ENCODE measurements at regions not wholly inside any gene's neighbourhood (a gene's known extent, or its start where the extent isn't known, plus 50 kb on each side); places are given as distances from the start of the nearest gene placed in this dataset.

DNA sequence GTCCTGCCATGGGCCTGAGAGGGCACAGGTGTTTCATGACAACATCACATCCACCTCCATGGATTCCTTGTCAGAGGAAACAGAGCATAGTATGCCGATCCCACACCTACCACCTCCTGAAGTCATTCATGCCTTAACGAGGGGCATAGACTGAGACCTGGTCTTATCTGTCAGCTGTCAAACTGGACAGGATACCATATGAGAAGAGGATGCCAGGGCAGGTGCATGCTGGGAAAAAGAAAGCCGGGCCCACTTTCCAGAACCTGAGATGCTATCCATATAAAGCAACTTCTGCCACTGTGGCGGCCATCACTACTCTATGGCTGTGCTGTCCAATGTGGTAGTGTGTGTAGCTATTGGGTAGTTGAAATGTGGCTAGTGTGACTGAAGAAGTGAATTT is 116.0 kb upstream of the SIX2 start:
- H3K4me3 ChIP-seq (ENCODE audit: low read depth, low read length): no peak overlapping the region
- CTCF ChIA-PET: interaction anchor here (1.3 kb wide), 1 partner anchor 369 kb away, joined by 4 read pairs; no protein-coding TSS in a partner anchor
- no peak for DNase-seq (ENCODE audit: low read depth, low spot score)
- TF ChIP-seq, protein P1, sequence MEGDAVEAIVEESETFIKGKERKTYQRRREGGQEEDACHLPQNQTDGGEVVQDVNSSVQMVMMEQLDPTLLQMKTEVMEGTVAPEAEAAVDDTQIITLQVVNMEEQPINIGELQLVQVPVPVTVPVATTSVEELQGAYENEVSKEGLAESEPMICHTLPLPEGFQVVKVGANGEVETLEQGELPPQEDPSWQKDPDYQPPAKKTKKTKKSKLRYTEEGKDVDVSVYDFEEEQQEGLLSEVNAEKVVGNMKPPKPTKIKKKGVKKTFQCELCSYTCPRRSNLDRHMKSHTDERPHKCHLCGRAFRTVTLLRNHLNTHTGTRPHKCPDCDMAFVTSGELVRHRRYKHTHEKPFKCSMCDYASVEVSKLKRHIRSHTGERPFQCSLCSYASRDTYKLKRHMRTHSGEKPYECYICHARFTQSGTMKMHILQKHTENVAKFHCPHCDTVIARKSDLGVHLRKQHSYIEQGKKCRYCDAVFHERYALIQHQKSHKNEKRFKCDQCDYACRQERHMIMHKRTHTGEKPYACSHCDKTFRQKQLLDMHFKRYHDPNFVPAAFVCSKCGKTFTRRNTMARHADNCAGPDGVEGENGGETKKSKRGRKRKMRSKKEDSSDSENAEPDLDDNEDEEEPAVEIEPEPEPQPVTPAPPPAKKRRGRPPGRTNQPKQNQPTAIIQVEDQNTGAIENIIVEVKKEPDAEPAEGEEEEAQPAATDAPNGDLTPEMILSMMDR (IDR thresholded peaks at IDR 0.05; ENCODE audit: insufficient read depth, low read length, missing control alignments): no peak
- POLR2A ChIA-PET: no interaction called here

DNA sequence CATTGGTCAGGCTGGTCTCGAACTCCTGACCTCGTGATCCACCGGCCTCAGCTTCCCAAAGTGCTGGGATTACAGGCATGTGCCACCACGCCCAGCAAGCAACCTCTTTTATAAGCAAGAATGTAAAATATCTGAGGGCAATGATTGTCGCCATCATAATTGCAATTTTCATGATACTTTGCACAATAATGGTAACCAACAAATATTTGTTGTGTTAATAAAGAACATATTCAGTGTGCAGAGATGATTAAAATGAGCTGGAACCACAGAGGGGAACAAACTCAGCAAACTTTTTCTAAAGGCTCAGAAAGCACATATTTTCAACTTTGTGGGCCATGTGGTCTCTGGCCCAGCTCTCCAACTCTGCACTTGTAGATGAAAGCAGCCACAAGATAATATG is 115.2 kb upstream of the SIX2 start:
- ChIA-PET POLR2A (no interaction called here), CTCF (interaction anchor here (1.3 kb wide), 1 partner anchor 370 kb away, joined by 4 read pairs; no protein-coding TSS in a partner anchor)
- no peak overlapping the region for H3K4me3 ChIP-seq (ENCODE audit: low read depth, low read length)
- no peak for DNase-seq (ENCODE audit: low read depth, low spot score)
- TF ChIP-seq, protein P1 (IDR thresholded peaks at IDR 0.05; ENCODE audit: insufficient read depth, low read length, missing control alignments): no peak

DNA sequence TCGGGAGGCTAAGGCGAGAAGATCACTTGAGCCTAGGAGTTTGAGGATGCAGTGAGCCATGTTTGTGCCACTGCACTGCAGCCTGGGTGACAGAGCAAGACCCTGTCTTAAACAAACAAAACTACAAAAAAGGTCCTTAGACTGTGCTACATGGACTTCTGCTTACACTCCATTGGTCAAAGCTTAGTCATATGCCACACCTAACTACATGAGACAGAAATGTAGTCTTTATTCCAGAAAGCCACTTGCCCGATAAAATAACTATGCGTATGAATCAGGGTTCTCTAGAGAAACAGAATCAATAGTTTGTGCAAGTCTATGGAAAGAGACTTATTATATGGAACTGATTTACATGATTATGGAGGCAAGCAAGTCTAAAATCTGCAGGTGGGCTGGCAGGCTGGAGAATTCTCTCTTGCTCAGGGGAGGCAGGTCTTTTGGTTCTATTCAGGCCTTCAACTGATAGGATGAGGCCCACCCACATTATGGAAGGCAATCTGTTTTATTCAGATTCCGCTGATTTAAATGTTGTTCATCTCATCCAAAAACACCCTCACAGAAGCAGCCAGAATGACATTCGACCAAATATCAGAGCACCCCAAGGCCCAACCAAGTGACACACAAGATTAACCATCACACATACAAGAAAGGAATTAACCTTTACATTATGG is 114.4 kb upstream of the SIX2 start:
- no peak for DNase-seq (ENCODE audit: low read depth, low spot score)
- ChIA-PET CTCF (no interaction called here), POLR2A (no interaction called here)
- no peak overlapping the region for H3K4me3 ChIP-seq (ENCODE audit: low read depth, low read length)
- TF ChIP-seq, protein P1 (IDR thresholded peaks at IDR 0.05; ENCODE audit: insufficient read depth, low read length, missing control alignments): no peak

DNA sequence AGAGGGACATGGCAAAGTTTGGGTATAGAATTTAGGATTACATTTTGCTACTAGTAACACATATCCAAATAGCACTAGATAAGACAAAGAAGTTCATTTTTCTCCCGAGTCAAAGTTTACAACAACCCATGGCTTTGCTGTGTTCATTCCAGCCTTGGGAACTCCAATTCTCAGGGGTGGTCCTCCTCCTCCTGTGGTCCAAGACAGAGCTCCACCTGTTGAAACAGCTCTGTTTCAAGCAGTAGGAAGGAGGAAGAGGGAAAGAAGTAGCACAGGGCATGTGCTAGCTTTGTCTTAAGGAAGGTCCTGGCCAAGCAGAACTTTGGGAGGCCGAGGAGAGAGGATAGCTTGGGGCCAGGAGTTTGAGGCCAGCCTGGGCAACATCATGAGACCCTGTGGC is 113.8 kb upstream of the SIX2 start:
- ChIA-PET POLR2A (no interaction called here), CTCF (no interaction called here)
- no peak for DNase-seq (ENCODE audit: low read depth, low spot score)
- H3K4me3 ChIP-seq (ENCODE audit: low read depth, low read length): no peak overlapping the region
- TF ChIP-seq, protein P1 (IDR thresholded peaks at IDR 0.05; ENCODE audit: insufficient read depth, low read length, missing control alignments): no peak

DNA sequence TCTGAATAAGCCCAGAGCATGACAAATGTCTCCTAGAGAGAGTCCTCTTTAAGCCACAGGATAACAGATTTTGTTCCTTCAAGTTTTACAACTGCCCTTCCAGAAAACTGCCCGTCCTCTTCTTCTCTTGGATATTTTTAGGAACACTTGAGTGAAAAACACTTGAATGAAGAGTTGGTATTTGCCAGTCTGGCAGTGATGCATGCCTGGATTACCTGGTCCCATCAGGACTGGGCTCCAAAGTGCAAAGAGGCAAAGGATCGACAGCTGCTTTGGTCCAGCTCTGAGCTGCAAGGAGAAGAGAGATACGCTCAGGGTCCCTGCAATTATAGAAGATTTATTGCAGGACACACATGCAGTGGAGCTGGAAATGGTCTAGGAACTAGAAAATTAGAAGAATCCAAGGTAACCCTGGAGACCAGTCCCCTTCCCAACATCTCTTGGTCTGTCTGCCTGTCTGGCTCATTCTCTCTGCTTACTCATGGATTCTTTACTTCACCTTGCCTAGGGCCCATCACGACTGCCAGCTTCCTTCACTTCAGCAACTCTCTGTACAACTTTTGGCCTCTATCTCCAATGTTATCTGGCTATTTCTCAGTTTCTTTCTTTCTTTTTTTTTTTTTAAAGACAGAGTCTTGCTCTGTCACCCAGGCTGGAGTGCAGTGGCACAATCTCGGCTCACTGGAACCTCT is 112.1 kb upstream of the SIX2 start:
- POLR2A ChIA-PET: no interaction called here

DNA sequence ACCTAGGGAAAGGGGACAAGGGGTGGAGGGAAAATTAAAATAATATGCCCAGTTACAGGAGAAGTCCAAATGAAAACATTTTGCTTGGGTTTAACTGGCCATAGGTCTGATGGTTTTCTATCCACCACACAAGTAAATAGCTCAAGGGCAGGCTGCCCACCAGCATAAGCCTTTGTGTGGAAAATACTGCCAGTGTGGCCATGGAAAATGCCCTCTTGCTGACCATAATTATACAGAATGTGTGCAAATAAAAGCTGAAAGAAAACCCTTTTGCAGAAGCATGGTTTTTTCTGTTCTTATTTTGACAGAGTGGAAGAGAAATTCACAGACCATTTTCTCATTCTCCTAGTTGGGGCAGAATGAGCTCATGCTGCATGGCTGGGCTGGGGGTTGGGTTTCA is 111.3 kb upstream of the SIX2 start:
- no peak for DNase-seq (ENCODE audit: low read depth, low spot score)
- TF ChIP-seq, protein P1 (IDR thresholded peaks at IDR 0.05; ENCODE audit: insufficient read depth, low read length, missing control alignments): no peak
- no peak overlapping the region for H3K4me3 ChIP-seq (ENCODE audit: low read depth, low read length)
- POLR2A ChIA-PET: no interaction called here
- CTCF ChIA-PET: no interaction called here

More for the DNA sequence above, 112.1 kb upstream of the SIX2 start:
- TF ChIP-seq, protein P1 (IDR thresholded peaks at IDR 0.05; ENCODE audit: insufficient read depth, low read length, missing control alignments): no peak
- no peak for DNase-seq (ENCODE audit: low read depth, low spot score)
- CTCF ChIA-PET: interaction anchor here (1.0 kb wide), 1 partner anchor 9 kb away, joined by 4 read pairs; no protein-coding TSS in a partner anchor
- no peak overlapping the region for H3K4me3 ChIP-seq (ENCODE audit: low read depth, low read length)
